MCF 10A (cell line): ENCODE measurements at regions not wholly inside any gene's neighbourhood (a gene's known extent, or its start where the extent isn't known, plus 50 kb on each side); places are given as distances from the start of the nearest gene placed in this dataset.

Experiments
- BruUV-seq: library from RNA; stranded (reverse); fragments of 400-500 nt; replicated peaks from 2 replicates; lab custom pipeline; 2021; lab: Mats Ljungman, UMichigan
- CTCF ChIA-PET: fragments of 300-600 bp; sonication (Branson Sonifier 250); formaldehyde crosslinking; extraction: SDS; loops from one replicate; lab custom pipeline; 2021; ENCODE audit warnings: antibody characterized with exemption, inconsistent platforms; lab: Yijun Ruan, JAX
- POLR2A ChIA-PET: fragments of 300-600, 350-650 bp; sonication (Branson Sonifier 250); formaldehyde crosslinking; extraction: SDS; loops from one replicate; lab custom pipeline; 2020; ENCODE audit warnings: antibody characterized with exemption, inconsistent platforms; lab: Yijun Ruan, JAX
- DNase-seq: peaks from one replicate; pipeline ENCODE4 v3.0.0-alpha.2; 2018; ENCODE audit not compliant: unreplicated experiment
- H3K27ac Mint-ChIP-seq: one replicate; pipeline ENCODE4 v1.8.0; 2022; ENCODE audit warnings: mild to moderate bottlenecking, low read depth, mixed read lengths; ENCODE audit not compliant: unreplicated experiment
- H3K27me3 Mint-ChIP-seq: one replicate; pipeline ENCODE4 v1.8.0; 2022; ENCODE audit warnings: mixed read lengths; ENCODE audit not compliant: insufficient read depth, unreplicated experiment
- H3K36me3 Mint-ChIP-seq: one replicate; pipeline ENCODE4 v1.8.0; 2022; ENCODE audit warnings: mild to moderate bottlenecking, moderate library complexity, mixed read lengths; ENCODE audit not compliant: insufficient read depth, unreplicated experiment
- H3K4me1 Mint-ChIP-seq: one replicate; pipeline ENCODE4 v1.8.0; 2022; ENCODE audit warnings: mixed read lengths; ENCODE audit not compliant: insufficient read depth, unreplicated experiment
- H3K4me3 Mint-ChIP-seq: one replicate; pipeline ENCODE4 v1.8.0; 2022; ENCODE audit warnings: mild to moderate bottlenecking, moderate library complexity, mixed read lengths; ENCODE audit not compliant: unreplicated experiment
- H3K9me3 Mint-ChIP-seq: one replicate; pipeline ENCODE4 v1.8.0; 2022; ENCODE audit warnings: mixed read lengths; ENCODE audit not compliant: unreplicated experiment
- CTCF ChIP-seq: fragments of 200-600 bp; IDR thresholded peaks from one replicate; pipeline ENCODE4 v1.8.0; 2022; ENCODE audit warnings: antibody characterized with exemption, mild to moderate bottlenecking; ENCODE audit not compliant: unreplicated experiment
- intact Hi-C: fragments of 100-400 bp; cut with micrococcal nuclease; formaldehyde crosslinking; loops from 2 replicates; pipeline ENCODE4 v1.14.1; 2022

GRCh38 chr3:170778240-170779217, 91.5 kb downstream of the RPL22L1 start:
- no peak for TF ChIP-seq CTCF
- no peaks in the 10 kb centered on the region for H3K27me3 Mint-ChIP-seq

GRCh38 chr3:170777564-170777926, 92.5 kb downstream of the RPL22L1 start:
- no peak for DNase-seq
- H3K27ac Mint-ChIP-seq: no peak overlapping the region
- CTCF ChIA-PET: interaction anchor here (0.7 to 1.5 kb wide), 2 partner anchors 34 to 385 kb away, joined by 3 to 4 read pairs; no protein-coding TSS in a partner anchor
- POLR2A ChIA-PET: no interaction called here
- BruUV-seq: no TSS peak
- TF ChIP-seq CTCF: no peak
- H3K9me3 Mint-ChIP-seq: no peaks in the 10 kb centered on the region
- intact Hi-C loops: no loop called here
- no peaks in the 10 kb centered on the region for H3K36me3 Mint-ChIP-seq
- no peak overlapping the region for H3K4me3 Mint-ChIP-seq
- H3K4me1 Mint-ChIP-seq: no peaks in the 10 kb centered on the region
- H3K27me3 Mint-ChIP-seq: no peaks in the 10 kb centered on the region

More at GRCh38 chr3:170778240-170779217, 91.5 kb downstream of the RPL22L1 start:
- CTCF ChIA-PET: interaction anchor here (0.7 to 1.5 kb wide), 2 partner anchors 33 to 139 kb away, joined by 3 to 4 read pairs; no protein-coding TSS in a partner anchor
- DNase-seq: no peak
- intact Hi-C loops: no loop called here
- H3K4me3 Mint-ChIP-seq: no peak overlapping the region
- H3K4me1 Mint-ChIP-seq: no peaks in the 10 kb centered on the region
- POLR2A ChIA-PET: no interaction called here
- no TSS peak for BruUV-seq
- H3K9me3 Mint-ChIP-seq: no peaks in the 10 kb centered on the region
- H3K36me3 Mint-ChIP-seq: no peaks in the 10 kb centered on the region
- no peak overlapping the region for H3K27ac Mint-ChIP-seq

- Mint-ChIP-seq H3K36me3 (no peaks in the 10 kb centered on the region), H3K4me1 (no peaks in the 10 kb centered on the region), H3K9me3 (no peaks in the 10 kb centered on the region), H3K4me3 (no peak overlapping the region), H3K27ac (no peak overlapping the region), H3K27me3 (no peaks in the 10 kb centered on the region)
- POLR2A ChIA-PET: no interaction called here
- no peak for DNase-seq
- no TSS peak for BruUV-seq
- no peak for TF ChIP-seq CTCF
- intact Hi-C loops: no loop called here
- CTCF ChIA-PET: interaction anchor here (0.7 to 0.9 kb wide), 2 partner anchors 34 to 384 kb away, joined by 3 to 4 read pairs; no protein-coding TSS in a partner anchor
Measured at GRCh38 chr3:170776887-170777563, 93.0 kb downstream of the RPL22L1 start.
